ENCODE measurements at regions not wholly inside any gene's neighbourhood (a gene's known extent, or its start where the extent isn't known, plus 50 kb on each side); places are given as distances from the start of the nearest gene placed in this dataset.

GRCh38 chr10:128957221-128957620 lies 509.8 kb upstream of the MGMT start:
- TF ChIP-seq, protein P1, sequence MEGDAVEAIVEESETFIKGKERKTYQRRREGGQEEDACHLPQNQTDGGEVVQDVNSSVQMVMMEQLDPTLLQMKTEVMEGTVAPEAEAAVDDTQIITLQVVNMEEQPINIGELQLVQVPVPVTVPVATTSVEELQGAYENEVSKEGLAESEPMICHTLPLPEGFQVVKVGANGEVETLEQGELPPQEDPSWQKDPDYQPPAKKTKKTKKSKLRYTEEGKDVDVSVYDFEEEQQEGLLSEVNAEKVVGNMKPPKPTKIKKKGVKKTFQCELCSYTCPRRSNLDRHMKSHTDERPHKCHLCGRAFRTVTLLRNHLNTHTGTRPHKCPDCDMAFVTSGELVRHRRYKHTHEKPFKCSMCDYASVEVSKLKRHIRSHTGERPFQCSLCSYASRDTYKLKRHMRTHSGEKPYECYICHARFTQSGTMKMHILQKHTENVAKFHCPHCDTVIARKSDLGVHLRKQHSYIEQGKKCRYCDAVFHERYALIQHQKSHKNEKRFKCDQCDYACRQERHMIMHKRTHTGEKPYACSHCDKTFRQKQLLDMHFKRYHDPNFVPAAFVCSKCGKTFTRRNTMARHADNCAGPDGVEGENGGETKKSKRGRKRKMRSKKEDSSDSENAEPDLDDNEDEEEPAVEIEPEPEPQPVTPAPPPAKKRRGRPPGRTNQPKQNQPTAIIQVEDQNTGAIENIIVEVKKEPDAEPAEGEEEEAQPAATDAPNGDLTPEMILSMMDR (IDR thresholded peaks at IDR 0.05): no peak
- no peak for TF ChIP-seq EZH2phosphoT487 (IDR thresholded peaks at IDR 0.05)
- no peak for TF ChIP-seq EZH2 (IDR thresholded peaks at IDR 0.05)
